ENCODE measurements at regions not wholly inside any gene's neighbourhood (a gene's known extent, or its start where the extent isn't known, plus 50 kb on each side); places are given as distances from the start of the nearest gene placed in this dataset.

GRCh38 chrX:40189637-40190036, 91.9 kb upstream of the BCOR start:
- Mint-ChIP-seq H3K36me3 (peaks cover 0 to 6% of the 10 kb centered on the region in 2 donors), H3K27ac (peak overlapping the region in 1 of 6 donors; percentile 56), H3K27me3 (peaks cover 0 to 7% (median 0%) of the 10 kb centered on the region in 3 donors), H3K4me1 (peaks cover 0 to 12% (median 7%) of the 10 kb centered on the region in 3 donors), H3K4me3 (no peak overlapping the region), H3K9me3 (peaks cover 5 to 12% (median 6%) of the 10 kb centered on the region in 7 donors)
- ATAC-seq (ENCODE audit: low read depth in 2 of 2) (no peak), DNase-seq (no peak)

- peaks cover 5 to 15% (median 6%) of the 10 kb centered on the region in 7 donors for H3K9me3 Mint-ChIP-seq
- ATAC-seq (ENCODE audit: low read depth in 2 of 2): no peak
- H3K27me3 Mint-ChIP-seq: peaks cover 0 to 7% (median 0%) of the 10 kb centered on the region in 3 donors
- peak overlapping the region in 2 of 6 donors; percentile 14 to 56 for H3K27ac Mint-ChIP-seq
- no peak overlapping the region for H3K4me3 Mint-ChIP-seq
- peaks cover 0 to 6% of the 10 kb centered on the region in 2 donors for H3K36me3 Mint-ChIP-seq
- no peak for DNase-seq
- H3K4me1 Mint-ChIP-seq: peaks cover 0 to 12% (median 7%) of the 10 kb centered on the region in 3 donors
These were observed 91.0 kb upstream of the BCOR start for GRCh38 chrX:40188573-40189417.

- peaks cover 0 to 7% (median 0%) of the 10 kb centered on the region in 3 donors for H3K27me3 Mint-ChIP-seq
- H3K36me3 Mint-ChIP-seq: peaks cover 0 to 6% of the 10 kb centered on the region in 2 donors
- DNase-seq (no peak), ATAC-seq (ENCODE audit: low read depth in 2 of 2) (no peak)
- H3K4me1 Mint-ChIP-seq: peaks cover 0 to 14% (median 7%) of the 10 kb centered on the region in 3 donors
- peaks cover 5 to 15% (median 6%) of the 10 kb centered on the region in 7 donors for H3K9me3 Mint-ChIP-seq
- H3K27ac Mint-ChIP-seq: no peak overlapping the region
- no peak overlapping the region for H3K4me3 Mint-ChIP-seq
These were observed 87.2 kb upstream of the BCOR start for GRCh38 chrX:40184968-40185367.

GRCh38 chrX:40182615-40183014, 84.9 kb upstream of the BCOR start:
- no peak overlapping the region for H3K4me3 Mint-ChIP-seq
- H3K9me3 Mint-ChIP-seq: peaks cover 5 to 15% (median 8%) of the 10 kb centered on the region in 7 donors
- no peak overlapping the region for H3K27ac Mint-ChIP-seq
- peaks cover 10 to 25% (median 17%) of the 10 kb centered on the region in 3 donors for H3K4me1 Mint-ChIP-seq
- ATAC-seq (ENCODE audit: low read depth in 2 of 2): no peak
- H3K27me3 Mint-ChIP-seq: no peaks in the 10 kb centered on the region
- no peaks in the 10 kb centered on the region for H3K36me3 Mint-ChIP-seq
- no peak for DNase-seq

DNA sequence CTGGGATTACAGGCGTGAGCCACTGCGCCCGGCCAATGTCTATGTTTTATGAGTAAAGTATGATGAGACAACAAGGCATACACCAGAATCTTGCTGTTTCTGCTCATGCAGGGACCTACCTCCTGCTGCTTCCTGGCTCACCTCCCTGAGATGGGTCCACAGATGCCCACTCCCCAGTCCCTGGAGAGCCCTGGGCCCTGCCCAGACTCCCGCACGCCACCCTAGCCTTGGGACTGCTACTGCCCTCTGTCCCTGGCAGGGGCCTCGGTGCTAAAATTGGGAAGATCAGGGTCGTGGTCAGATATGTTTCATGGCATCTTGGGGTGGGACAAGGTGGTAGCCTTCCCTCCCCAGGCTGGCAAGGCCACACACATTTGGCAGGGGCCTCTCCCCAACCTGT, 84.3 kb upstream of the BCOR start:
- Mint-ChIP-seq H3K4me1 (peaks cover 13 to 28% (median 20%) of the 10 kb centered on the region in 3 donors), H3K4me3 (no peak overlapping the region), H3K9me3 (peaks cover 5 to 15% (median 8%) of the 10 kb centered on the region in 7 donors), H3K36me3 (no peaks in the 10 kb centered on the region), H3K27me3 (no peaks in the 10 kb centered on the region), H3K27ac (no peak overlapping the region)
- ATAC-seq (ENCODE audit: low read depth in 2 of 2) (no peak), DNase-seq (no peak)

DNA sequence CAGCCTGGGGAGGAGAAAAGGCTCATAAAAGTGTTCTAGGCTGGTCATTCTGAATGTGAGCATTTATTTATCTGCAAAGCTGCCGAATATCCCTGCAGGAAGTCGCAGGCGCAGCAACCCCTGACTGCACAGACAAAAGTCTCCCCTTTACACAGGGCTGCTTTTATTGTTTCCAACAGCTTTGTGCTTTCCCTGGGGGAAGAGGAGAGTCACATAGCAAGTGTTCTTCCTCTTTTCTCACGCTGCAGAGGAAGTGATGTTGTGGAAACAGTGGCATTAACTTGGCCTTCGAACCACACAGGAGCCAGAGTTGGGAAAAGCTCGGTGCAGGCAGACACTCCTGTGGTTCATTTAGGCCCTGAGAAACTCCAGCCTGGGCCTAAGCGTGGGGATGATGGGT, 81.5 kb upstream of the BCOR start:
- ATAC-seq (ENCODE audit: low read depth in 2 of 2): no peak
- no peaks in the 10 kb centered on the region for H3K36me3 Mint-ChIP-seq
- H3K4me1 Mint-ChIP-seq: peaks cover 19 to 37% (median 25%) of the 10 kb centered on the region in 3 donors

GRCh38 chrX:40177942-40178715, 80.4 kb upstream of the BCOR start:
- ATAC-seq (ENCODE audit: low read depth in 2 of 2): no peak
- H3K9me3 Mint-ChIP-seq: peaks cover 0 to 6% (median 2%) of the 10 kb centered on the region in 7 donors
- peak overlapping the region; percentile 98 to 99 (median 99) for H3K27ac Mint-ChIP-seq
- peak overlapping the region; percentile 83 to 96 (median 94) for H3K4me3 Mint-ChIP-seq
- H3K4me1 Mint-ChIP-seq: peaks cover 22 to 47% (median 35%) of the 10 kb centered on the region in 3 donors
- no peak for DNase-seq
- peaks cover 0 to 3% (median 0%) of the 10 kb centered on the region in 3 donors for H3K27me3 Mint-ChIP-seq
- H3K36me3 Mint-ChIP-seq: no peaks in the 10 kb centered on the region

More for the DNA sequence above, 81.5 kb upstream of the BCOR start:
- Mint-ChIP-seq H3K27me3 (no peaks in the 10 kb centered on the region), H3K27ac (no peak overlapping the region), H3K9me3 (peaks cover 0 to 6% (median 4%) of the 10 kb centered on the region in 7 donors), H3K4me3 (peak overlapping the region in 4 of 8 donors; percentile 25 to 50 (median 35))
- DNase-seq: no peak

- H3K27me3 Mint-ChIP-seq: peaks cover 0 to 5% (median 0%) of the 10 kb centered on the region in 3 donors
- H3K27ac Mint-ChIP-seq: peak overlapping the region; percentile 98 to 99 (median 99)
- DNase-seq (no peak), ATAC-seq (ENCODE audit: low read depth in 2 of 2) (no peak)
- peak overlapping the region; percentile 85 to 96 (median 95) for H3K4me3 Mint-ChIP-seq
- no peaks in the 10 kb centered on the region for H3K36me3 Mint-ChIP-seq
- H3K9me3 Mint-ChIP-seq: peaks cover 0 to 6% (median 2%) of the 10 kb centered on the region in 7 donors
- H3K4me1 Mint-ChIP-seq: peaks cover 25 to 51% (median 41%) of the 10 kb centered on the region in 3 donors
These were observed 79.7 kb upstream of the BCOR start for GRCh38 chrX:40177489-40177888.

DNA sequence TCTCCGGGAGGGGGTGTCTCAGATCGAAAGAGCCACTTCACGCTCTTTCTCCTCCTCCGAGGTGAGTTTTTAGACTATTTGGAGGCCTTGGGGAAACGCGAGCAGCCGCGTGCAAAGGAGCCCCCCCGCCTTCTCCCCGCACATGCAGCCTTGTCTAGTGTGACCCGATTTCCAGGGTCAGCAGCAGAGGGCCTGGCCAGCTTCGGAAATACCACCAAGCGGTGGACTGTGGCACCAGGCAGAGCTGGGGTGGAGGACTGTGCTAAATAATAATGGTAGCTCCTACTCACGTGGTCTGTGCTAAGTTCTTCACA, 79.3 kb upstream of the BCOR start:
- peak; percentile 40 for DNase-seq
- peak; percentile 10 to 14 for ATAC-seq (ENCODE audit: low read depth in 2 of 2)
- Mint-ChIP-seq H3K27ac (peak overlapping the region; percentile 98 to 99 (median 99)), H3K27me3 (peaks cover 0 to 5% (median 0%) of the 10 kb centered on the region in 3 donors), H3K4me3 (peak overlapping the region; percentile 85 to 96 (median 95)), H3K4me1 (peaks cover 25 to 51% (median 43%) of the 10 kb centered on the region in 3 donors), H3K9me3 (peaks cover 0 to 6% (median 2%) of the 10 kb centered on the region in 7 donors), H3K36me3 (no peaks in the 10 kb centered on the region)

GRCh38 chrX:40176351-40177116, 78.8 kb upstream of the BCOR start:
- peaks cover 25 to 51% (median 45%) of the 10 kb centered on the region in 3 donors for H3K4me1 Mint-ChIP-seq
- peaks cover 0 to 5% (median 0%) of the 10 kb centered on the region in 3 donors for H3K27me3 Mint-ChIP-seq
- peak overlapping the region; percentile 85 to 96 (median 95) for H3K4me3 Mint-ChIP-seq
- peak; percentile 50 to 54 for ATAC-seq (ENCODE audit: low read depth in 2 of 2)
- DNase-seq: peak; percentile 88
- peaks cover 0 to 7% (median 2%) of the 10 kb centered on the region in 7 donors for H3K9me3 Mint-ChIP-seq
- peak overlapping the region; percentile 98 to 99 (median 99) for H3K27ac Mint-ChIP-seq
- no peaks in the 10 kb centered on the region for H3K36me3 Mint-ChIP-seq

- Mint-ChIP-seq H3K9me3 (peaks cover 0 to 7% (median 2%) of the 10 kb centered on the region in 7 donors), H3K27ac (peak overlapping the region; percentile 97 to 99 (median 99)), H3K36me3 (no peaks in the 10 kb centered on the region), H3K4me3 (peak overlapping the region; percentile 85 to 96 (median 95)), H3K27me3 (peaks cover 0 to 5% (median 0%) of the 10 kb centered on the region in 3 donors), H3K4me1 (peaks cover 29 to 56% (median 51%) of the 10 kb centered on the region in 3 donors)
- ATAC-seq (ENCODE audit: low read depth in 2 of 2) (peak; percentile 51 to 54), DNase-seq (peak; percentile 88)
These were observed 78.0 kb upstream of the BCOR start for GRCh38 chrX:40175511-40176350.

Measured in naive B cell (primary cell).